ENCODE measurements at regions not wholly inside any gene's neighbourhood (a gene's known extent, or its start where the extent isn't known, plus 50 kb on each side); places are given as distances from the start of the nearest gene placed in this dataset.

DNA sequence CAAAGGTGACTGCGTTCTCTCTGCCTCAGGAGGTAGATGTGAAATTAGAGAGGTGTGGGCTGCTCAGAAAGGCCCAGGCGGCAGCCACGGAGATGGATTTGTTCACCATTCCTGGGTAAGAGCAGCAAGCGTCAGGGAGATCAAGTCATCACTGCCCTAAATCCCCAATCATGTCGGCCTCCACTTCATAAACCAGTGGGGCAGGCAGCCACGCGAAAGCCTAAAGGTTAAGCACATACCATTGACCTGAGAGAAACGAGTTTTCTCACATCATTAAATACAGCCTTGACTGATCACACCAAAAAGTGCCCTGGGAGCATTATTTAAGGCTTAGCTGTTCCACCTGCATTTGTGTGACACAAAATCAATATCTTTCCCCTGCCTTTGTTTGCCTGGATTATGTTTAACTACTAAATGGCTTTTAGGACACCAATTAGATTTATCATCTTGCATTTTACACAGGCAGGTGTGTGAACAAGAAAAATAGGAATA lies 50.7 kb upstream of the FOXB1 start:
- ChIA-PET POLR2A (no interaction called here), CTCF (interaction anchor here (1.5 kb wide), 1 partner anchor 373 kb away, joined by 3 read pairs; no protein-coding TSS in a partner anchor)
- Mint-ChIP-seq H3K36me3 (peaks cover 3% of the 10 kb centered on the region), H3K27me3 (peaks cover 14% of the 10 kb centered on the region), H3K27ac (no peak overlapping the region), H3K4me1 (ENCODE audit: low read depth) (no peaks in the 10 kb centered on the region), H3K4me3 (no peak overlapping the region), H3K9me3 (peaks cover 12% of the 10 kb centered on the region)
- no peak for DNase-seq
- intact Hi-C loops (cut with micrococcal nuclease) = no loop called here

DNA sequence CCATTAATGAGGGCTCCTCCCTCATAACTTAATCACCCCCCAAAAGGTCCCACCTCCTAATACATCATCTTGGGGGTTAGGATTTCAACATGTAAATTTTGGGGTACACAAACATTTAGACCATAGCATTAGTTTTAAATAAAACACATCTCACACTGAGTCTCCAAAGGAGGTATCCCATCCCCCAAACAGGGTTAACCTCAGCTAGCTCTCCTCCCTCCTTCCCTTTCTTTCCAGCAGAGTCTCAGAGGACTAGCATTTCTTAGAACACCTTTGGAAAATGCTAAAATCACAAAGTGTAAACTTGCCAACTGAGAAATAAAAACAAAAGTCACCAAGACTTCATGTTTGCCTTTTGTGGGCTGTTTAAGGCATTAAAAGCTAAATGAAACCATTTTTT lies 51.2 kb upstream of the FOXB1 start:
- H3K9me3 Mint-ChIP-seq = peaks cover 8% of the 10 kb centered on the region
- DNase-seq = no peak
- no peak overlapping the region for H3K27ac Mint-ChIP-seq
- no peaks in the 10 kb centered on the region for H3K4me1 Mint-ChIP-seq (ENCODE audit: low read depth)
- ChIA-PET CTCF (no interaction called here), POLR2A (no interaction called here)
- peaks cover 3% of the 10 kb centered on the region for H3K36me3 Mint-ChIP-seq
- no peak overlapping the region for H3K4me3 Mint-ChIP-seq
- intact Hi-C loops (cut with micrococcal nuclease) = no loop called here
- peaks cover 14% of the 10 kb centered on the region for H3K27me3 Mint-ChIP-seq

DNA sequence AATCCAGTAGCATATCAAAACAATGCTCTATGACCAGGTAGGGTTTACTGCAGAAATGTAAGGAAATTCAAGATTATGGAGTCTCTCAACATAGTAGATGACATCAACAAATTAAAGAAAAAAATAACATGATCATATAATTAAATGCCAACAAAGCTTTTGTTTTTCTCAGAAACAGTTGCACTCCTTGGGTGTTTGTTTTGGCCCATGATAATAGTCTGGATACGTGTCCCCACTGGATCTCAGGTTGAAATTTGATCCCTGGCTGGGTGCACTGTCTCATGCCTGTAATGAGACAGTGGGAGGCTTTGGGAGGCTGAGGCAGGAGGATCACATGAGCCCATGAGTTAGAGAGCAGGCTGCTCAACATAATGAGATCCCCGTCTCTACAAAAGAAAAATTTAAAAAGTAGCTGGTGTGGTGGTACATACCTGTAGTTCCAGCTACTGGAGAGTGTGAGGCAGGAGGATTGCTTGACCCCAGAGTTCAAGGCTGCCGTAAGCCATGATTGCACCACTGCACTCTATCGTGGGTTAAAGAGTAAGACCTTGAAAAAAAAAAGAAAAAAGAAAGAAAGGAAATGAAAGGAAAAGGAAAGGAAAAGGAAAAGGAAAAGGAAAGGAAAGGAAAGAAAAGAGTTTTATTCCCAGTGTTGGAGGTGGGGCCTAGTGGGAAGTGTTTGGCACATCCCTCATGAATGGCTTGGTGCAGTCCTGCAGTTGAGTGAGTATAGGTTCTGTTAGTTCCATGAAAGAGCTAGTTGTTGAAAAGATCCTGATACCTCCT lies 53.3 kb upstream of the FOXB1 start:
- H3K27ac Mint-ChIP-seq = no peak overlapping the region
- peaks cover 2% of the 10 kb centered on the region for H3K9me3 Mint-ChIP-seq
- CTCF ChIA-PET = interaction anchor here (0.5 to 1.7 kb wide), 4 partner anchors 33 to 497 kb away, joined by 3 to 4 read pairs (median 4); no protein-coding TSS in a partner anchor

DNA sequence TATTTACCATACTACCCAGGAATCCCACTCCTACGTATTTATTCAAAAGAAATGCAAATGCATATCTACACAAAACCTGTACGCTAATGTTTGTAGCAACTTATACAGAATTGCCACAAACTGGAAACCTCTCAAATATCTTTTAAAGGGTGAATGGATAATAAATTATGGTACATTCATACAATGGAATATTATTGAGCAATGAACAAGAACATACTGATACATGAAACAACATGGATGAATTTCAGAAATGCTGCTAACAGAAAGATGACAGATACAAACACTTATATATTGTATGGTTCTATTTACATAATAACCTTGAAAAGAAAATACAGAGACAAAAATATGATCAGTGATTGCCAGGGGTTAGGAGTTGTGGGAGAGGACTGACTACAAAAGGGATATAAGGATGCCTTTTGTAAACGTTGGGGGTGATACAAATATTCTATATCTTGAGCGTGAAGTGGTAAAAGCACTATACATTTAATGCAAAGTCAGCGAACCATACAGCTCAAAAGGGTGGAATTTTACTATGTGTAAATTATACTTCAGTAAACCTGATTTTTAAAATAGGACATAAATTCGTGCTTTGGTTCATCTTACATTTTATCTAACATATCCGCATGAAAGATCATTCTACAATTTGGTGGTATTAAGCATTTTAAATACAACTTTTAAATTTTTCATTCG lies 55.0 kb upstream of the FOXB1 start:
- Mint-ChIP-seq H3K36me3 (no peaks in the 10 kb centered on the region), H3K27ac (no peak overlapping the region), H3K9me3 (no peaks in the 10 kb centered on the region), H3K4me1 (ENCODE audit: low read depth) (no peaks in the 10 kb centered on the region), H3K4me3 (no peak overlapping the region), H3K27me3 (peaks cover 13% of the 10 kb centered on the region)
- CTCF ChIA-PET = no interaction called here
- DNase-seq = no peak
- POLR2A ChIA-PET = no interaction called here
- intact Hi-C loops (cut with micrococcal nuclease) = no loop called here

More for the DNA sequence above, 53.3 kb upstream of the FOXB1 start:
- H3K4me1 Mint-ChIP-seq (ENCODE audit: low read depth) = no peaks in the 10 kb centered on the region
- POLR2A ChIA-PET = interaction anchor here (0.6 kb wide), 1 partner anchor 425 kb away, joined by 3 read pairs; no protein-coding TSS in a partner anchor
- H3K36me3 Mint-ChIP-seq = no peaks in the 10 kb centered on the region
- H3K27me3 Mint-ChIP-seq = peaks cover 7% of the 10 kb centered on the region
- intact Hi-C loops (cut with micrococcal nuclease) = no loop called here
- DNase-seq = no peak
- no peak overlapping the region for H3K4me3 Mint-ChIP-seq

DNA sequence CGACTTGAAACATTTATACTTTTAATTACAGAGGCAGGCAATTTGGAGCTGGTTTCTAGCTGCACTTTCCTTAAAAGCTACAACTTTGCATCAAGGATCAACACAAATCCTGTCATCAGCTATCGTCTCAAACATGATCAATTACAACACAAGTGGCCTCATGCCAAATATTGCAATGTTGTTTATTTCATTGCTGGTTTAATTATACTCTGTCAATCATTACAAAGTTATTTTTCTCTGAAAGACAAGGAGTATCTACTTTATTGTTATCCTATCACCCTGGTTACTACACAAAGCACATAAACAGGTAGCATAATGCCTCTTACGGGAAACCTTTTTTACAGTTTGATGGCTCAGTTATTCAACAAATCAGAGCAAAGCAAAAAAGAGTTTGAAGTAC lies 58.0 kb upstream of the FOXB1 start:
- no peaks in the 10 kb centered on the region for H3K9me3 Mint-ChIP-seq
- no peaks in the 10 kb centered on the region for H3K36me3 Mint-ChIP-seq
- no peak overlapping the region for H3K4me3 Mint-ChIP-seq
- intact Hi-C loops (cut with micrococcal nuclease) = no loop called here
- H3K27me3 Mint-ChIP-seq = peaks cover 8% of the 10 kb centered on the region
- no peak for DNase-seq
- no peak overlapping the region for H3K27ac Mint-ChIP-seq
- H3K4me1 Mint-ChIP-seq (ENCODE audit: low read depth) = no peaks in the 10 kb centered on the region
- CTCF ChIA-PET = interaction anchor here (1.3 kb wide), 1 partner anchor 29 kb away, joined by 4 read pairs; no protein-coding TSS in a partner anchor
- POLR2A ChIA-PET = no interaction called here

DNA sequence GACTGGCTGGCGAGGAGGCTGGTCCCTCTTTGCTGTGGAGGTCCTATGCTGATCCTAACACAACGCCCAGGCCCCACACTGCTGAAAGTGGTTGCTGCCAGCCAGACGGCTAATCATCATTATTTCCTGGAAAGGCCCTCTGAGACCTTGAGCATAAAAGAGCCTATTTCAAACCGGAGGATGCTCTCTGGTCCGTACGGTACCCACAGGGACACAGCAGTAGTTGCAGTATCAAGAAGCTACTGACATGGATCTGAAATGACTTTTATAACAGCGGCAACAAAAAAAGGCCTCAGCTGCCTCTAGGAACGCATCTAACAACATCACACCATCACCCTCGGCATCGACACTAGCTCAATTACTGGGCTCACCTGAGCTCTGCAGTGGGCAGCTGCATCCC lies 59.1 kb upstream of the FOXB1 start:
- CTCF ChIA-PET = interaction anchor here (0.5 to 1.3 kb wide), 2 partner anchors 28 to 382 kb away, joined by 3 to 4 read pairs; no protein-coding TSS in a partner anchor

DNA sequence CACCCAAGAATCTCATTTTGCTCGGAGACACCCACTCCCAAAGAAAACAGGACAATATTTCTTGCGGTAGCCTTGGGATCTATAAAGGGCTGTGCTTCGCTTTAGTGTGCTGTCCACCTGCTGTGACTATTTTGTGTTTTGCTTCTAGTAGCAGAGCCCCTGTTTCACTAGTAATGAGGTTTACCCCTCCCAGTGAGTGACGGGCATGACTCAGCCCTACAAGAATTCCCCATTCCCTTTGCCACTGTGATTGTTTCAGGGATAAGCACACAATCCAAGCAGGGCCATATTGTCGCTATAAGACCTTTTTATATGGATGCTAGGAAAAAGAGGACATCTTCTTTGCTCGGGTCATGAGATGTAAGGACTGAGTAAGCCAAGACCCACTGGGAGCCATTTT lies 62.5 kb upstream of the FOXB1 start:
- DNase-seq = no peak
- H3K4me3 Mint-ChIP-seq = no peak overlapping the region
- CTCF ChIA-PET = interaction anchor here (0.7 to 1.0 kb wide), 2 partner anchors 24 to 109 kb away, joined by 3 read pairs; no protein-coding TSS in a partner anchor
- no peaks in the 10 kb centered on the region for H3K36me3 Mint-ChIP-seq
- intact Hi-C loops (cut with micrococcal nuclease) = no loop called here
- H3K27ac Mint-ChIP-seq = no peak overlapping the region
- peaks cover 8% of the 10 kb centered on the region for H3K27me3 Mint-ChIP-seq
- no peaks in the 10 kb centered on the region for H3K4me1 Mint-ChIP-seq (ENCODE audit: low read depth)
- no peaks in the 10 kb centered on the region for H3K9me3 Mint-ChIP-seq
- POLR2A ChIA-PET = no interaction called here

More for the DNA sequence above, 59.1 kb upstream of the FOXB1 start:
- Mint-ChIP-seq H3K4me3 (no peak overlapping the region), H3K36me3 (no peaks in the 10 kb centered on the region), H3K4me1 (ENCODE audit: low read depth) (no peaks in the 10 kb centered on the region), H3K9me3 (no peaks in the 10 kb centered on the region), H3K27me3 (peaks cover 8% of the 10 kb centered on the region), H3K27ac (no peak overlapping the region)
- DNase-seq = no peak
- POLR2A ChIA-PET = interaction anchor here (0.5 kb wide), 1 partner anchor 308 kb away, joined by 3 read pairs; no protein-coding TSS in a partner anchor
- intact Hi-C loops (cut with micrococcal nuclease) = no loop called here

DNA sequence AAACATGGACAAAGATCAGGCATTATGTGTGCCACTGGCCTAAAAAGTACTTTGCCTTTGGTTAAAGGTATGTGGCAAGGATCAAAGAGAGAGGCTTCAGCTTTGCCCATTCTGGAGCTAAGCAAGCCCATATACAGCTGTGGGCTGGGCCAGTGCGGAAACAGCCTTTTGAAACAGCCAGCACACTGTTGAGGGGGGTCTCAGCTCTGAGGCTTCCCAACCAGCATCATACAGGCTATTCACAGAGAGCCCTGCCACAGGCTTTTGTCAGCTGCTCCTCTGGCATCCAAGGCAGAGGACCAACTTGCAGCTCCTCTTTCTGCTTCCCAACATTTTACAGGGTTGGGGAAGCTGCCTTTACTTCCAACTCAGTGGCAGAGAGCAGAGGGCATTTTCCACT lies 63.2 kb upstream of the FOXB1 start:
- DNase-seq = no peak
- ChIA-PET POLR2A (no interaction called here), CTCF (interaction anchor here (1.0 kb wide), 1 partner anchor 23 kb away, joined by 3 read pairs; no protein-coding TSS in a partner anchor)
- Mint-ChIP-seq H3K36me3 (no peaks in the 10 kb centered on the region), H3K27ac (no peak overlapping the region), H3K9me3 (no peaks in the 10 kb centered on the region), H3K4me3 (no peak overlapping the region), H3K27me3 (peaks cover 6% of the 10 kb centered on the region), H3K4me1 (ENCODE audit: low read depth) (no peaks in the 10 kb centered on the region)
- intact Hi-C loops (cut with micrococcal nuclease) = no loop called here

DNA sequence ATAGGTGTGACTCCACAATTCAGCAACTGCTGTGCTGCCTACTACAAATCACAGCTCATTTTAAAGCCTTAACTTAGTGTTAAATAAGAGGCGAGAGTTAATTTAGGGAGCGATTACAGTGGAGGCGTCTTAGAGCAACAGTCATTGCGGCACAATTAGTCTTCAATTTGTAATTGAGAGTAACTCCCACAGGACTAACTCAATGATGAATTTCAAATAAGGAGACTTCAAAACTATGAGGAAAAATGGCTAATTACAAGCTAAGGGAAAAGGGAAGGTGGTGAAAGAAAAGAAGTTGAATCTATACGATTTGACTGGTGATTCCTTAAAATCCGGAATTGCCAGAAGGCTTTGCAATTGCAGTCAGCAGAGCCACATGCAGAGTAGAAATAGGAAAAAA lies 63.7 kb upstream of the FOXB1 start:
- H3K4me3 Mint-ChIP-seq = no peak overlapping the region
- no peaks in the 10 kb centered on the region for H3K4me1 Mint-ChIP-seq (ENCODE audit: low read depth)
- H3K9me3 Mint-ChIP-seq = no peaks in the 10 kb centered on the region
- no peaks in the 10 kb centered on the region for H3K36me3 Mint-ChIP-seq
- POLR2A ChIA-PET = no interaction called here
- DNase-seq = no peak
- peaks cover 6% of the 10 kb centered on the region for H3K27me3 Mint-ChIP-seq
- intact Hi-C loops (cut with micrococcal nuclease) = no loop called here
- no peak overlapping the region for H3K27ac Mint-ChIP-seq
- CTCF ChIA-PET = no interaction called here

DNA sequence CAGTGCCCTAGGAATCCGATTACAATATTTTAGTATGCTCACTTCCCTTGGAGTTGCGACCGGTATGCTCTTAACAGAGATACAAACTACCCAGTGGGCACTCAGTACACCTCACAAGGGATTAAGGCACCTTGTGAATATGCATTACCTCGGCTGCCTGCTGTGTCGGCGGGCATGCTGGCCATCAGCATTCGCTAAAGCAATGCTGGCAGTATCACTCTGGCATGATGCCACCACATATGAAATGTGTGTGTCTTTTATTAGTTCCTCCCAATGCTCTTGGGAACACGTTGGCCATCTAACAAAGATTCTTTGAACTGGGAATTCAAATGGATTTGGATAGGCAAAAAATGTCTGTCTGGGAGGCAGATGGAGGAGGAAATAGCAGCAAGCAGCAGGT lies 67.4 kb upstream of the FOXB1 start:
- no peaks in the 10 kb centered on the region for H3K9me3 Mint-ChIP-seq
- H3K27ac Mint-ChIP-seq = no peak overlapping the region
- CTCF ChIA-PET = no interaction called here
- POLR2A ChIA-PET = no interaction called here
- H3K4me3 Mint-ChIP-seq = no peak overlapping the region
- H3K27me3 Mint-ChIP-seq = peaks cover 8% of the 10 kb centered on the region
- no peaks in the 10 kb centered on the region for H3K36me3 Mint-ChIP-seq
- intact Hi-C loops (cut with micrococcal nuclease) = no loop called here
- no peaks in the 10 kb centered on the region for H3K4me1 Mint-ChIP-seq (ENCODE audit: low read depth)
- no peak for DNase-seq

DNA sequence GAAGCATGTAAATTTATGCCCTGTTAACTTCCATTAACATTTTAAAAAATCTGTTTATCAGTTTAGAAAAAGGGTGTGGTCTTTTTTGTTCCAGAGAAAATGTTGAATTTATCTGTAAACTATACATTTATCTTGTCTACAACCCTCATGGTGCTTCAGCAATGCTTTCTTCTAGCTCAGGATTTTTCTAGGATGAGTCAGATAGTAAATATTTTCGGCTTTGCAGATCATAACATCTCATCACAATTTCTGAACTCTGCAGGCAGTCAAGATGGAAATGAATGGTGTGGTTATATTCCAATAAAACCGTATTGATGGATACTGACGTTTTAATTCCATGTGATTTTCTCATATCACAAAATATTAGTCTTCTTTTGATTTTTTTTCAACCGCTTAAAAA lies 70.5 kb upstream of the FOXB1 start:
- H3K9me3 Mint-ChIP-seq = no peaks in the 10 kb centered on the region
- ChIA-PET CTCF (interaction anchor here (1.6 kb wide), 1 partner anchor 16 kb away, joined by 3 read pairs; no protein-coding TSS in a partner anchor), POLR2A (no interaction called here)
- no peak overlapping the region for H3K27ac Mint-ChIP-seq
- intact Hi-C loops (cut with micrococcal nuclease) = no loop called here
- DNase-seq = no peak
- H3K36me3 Mint-ChIP-seq = no peaks in the 10 kb centered on the region
- peaks cover 11% of the 10 kb centered on the region for H3K27me3 Mint-ChIP-seq
- H3K4me3 Mint-ChIP-seq = no peak overlapping the region
- H3K4me1 Mint-ChIP-seq (ENCODE audit: low read depth) = no peaks in the 10 kb centered on the region

DNA sequence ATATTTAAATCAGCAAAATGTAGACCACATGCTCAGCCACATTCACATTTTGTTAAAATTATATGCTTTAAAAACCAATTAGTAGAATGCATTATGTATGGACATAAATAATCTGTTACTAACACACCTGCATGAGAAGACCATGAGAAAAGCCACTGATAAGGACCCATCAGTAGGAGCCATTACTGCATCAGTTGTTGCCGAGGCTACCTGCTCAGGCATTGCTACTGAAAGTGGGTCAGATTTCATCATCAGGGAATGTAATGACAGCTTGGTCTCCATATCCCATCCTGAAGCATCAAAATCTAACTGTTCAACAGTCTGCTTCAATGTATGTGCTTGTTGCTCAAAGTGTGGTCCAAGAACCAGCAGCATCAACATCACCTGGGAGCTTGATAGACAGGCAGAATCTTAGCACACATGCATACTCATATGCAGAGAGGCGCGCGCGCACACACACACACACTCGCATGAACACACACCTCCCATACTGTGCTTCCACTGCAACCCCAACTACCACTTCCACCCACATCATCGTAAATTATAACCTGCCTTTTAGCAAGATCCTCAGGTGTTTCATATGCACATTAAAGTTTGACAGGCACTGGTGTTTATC lies 72.4 kb upstream of the FOXB1 start:
- Mint-ChIP-seq H3K4me3 (no peak overlapping the region), H3K4me1 (ENCODE audit: low read depth) (no peaks in the 10 kb centered on the region), H3K9me3 (no peaks in the 10 kb centered on the region), H3K27ac (no peak overlapping the region), H3K27me3 (peaks cover 21% of the 10 kb centered on the region), H3K36me3 (no peaks in the 10 kb centered on the region)
- intact Hi-C loops (cut with micrococcal nuclease) = no loop called here
- POLR2A ChIA-PET = no interaction called here
- CTCF ChIA-PET = no interaction called here
- DNase-seq = no peak

Data from activated CD4-positive, alpha-beta memory T cell treated with anti-CD3 and anti-CD28 coated beads for 36 hours (primary cell).